Prostate gland (tissue), 2 donors: ENCODE measurements at regions not wholly inside any gene's neighbourhood (a gene's known extent, or its start where the extent isn't known, plus 50 kb on each side); places are given as distances from the start of the nearest gene placed in this dataset.
A peak's percentile ranks its signal among the peaks of the same experiment; 100 is the strongest.

Experiments
- DNase-seq: peaks from one replicate; pipeline ENCODE4 v3.0.0-alpha.2; 2019; ENCODE audit warnings: low spot score
- H3K27ac ChIP-seq, 2 donors: fragments of 200-600 bp; sonication (generic); 2 replicates each; pipeline ENCODE4 v1.5.1; 2017 to 2019
- H3K27me3 ChIP-seq: fragments of 200-600 bp; sonication (generic); replicated peaks from 2 replicates; pipeline ENCODE4 v1.5.1; 2019; ENCODE audit not compliant: insufficient read depth
- H3K36me3 ChIP-seq, 2 donors: fragments of 200-600 bp; sonication (generic); 1 replicate in 1 of 2; 2 replicates in 1 of 2; pipeline versions ENCODE4 v1.5.1 to v1.8.1; 2017 to 2019
- H3K4me1 ChIP-seq: fragments of 200-600 bp; sonication (generic); replicated peaks from 2 replicates; pipeline ENCODE4 v1.5.1; 2019
- H3K4me3 ChIP-seq, 2 donors: fragments of 200-600 bp; sonication (generic); 2 replicates each; pipeline ENCODE4 v1.5.1; 2017 to 2019
- H3K9me3 ChIP-seq: fragments of 200-600 bp; sonication (generic); 2 replicates; pipeline ENCODE4 v1.5.1; 2017
- POLR2A ChIP-seq: fragments of 450-650 bp; IDR thresholded peaks from one replicate; pipeline ENCODE4 v1.6.1; 2016; ENCODE audit warnings: antibody characterized with exemption, mild to moderate bottlenecking
- POLR2AphosphoS5 ChIP-seq: sonication (generic); formaldehyde crosslinking; IDR thresholded peaks from one replicate; pipeline ENCODE4 v1.6.1; 2017; ENCODE audit warnings: antibody characterized with exemption
- WGBS: methylation state at CpG from one replicate; pipeline ENCODE4 v1.1.5; 2018; 5-methylcytosine and 5-hydroxymethylcytosine counted together
- intact Hi-C: fragments of 100-400 bp; cut with DNase I; formaldehyde crosslinking; loops from one replicate; pipeline ENCODE4 v1.14.2; 2022
- TF ChIP-seq, protein P1 (sequence below), 4 experiments: fragments of 200-600 bp in 2 of 4; fragments of 450-650 bp in 2 of 4; sonication (generic) in 2 of 4; IDR thresholded peaks; 1 replicate in 3 of 4; 2 replicates in 1 of 4; pipeline ENCODE4 v1.5.1; 2016 to 2019; ENCODE audit warnings: antibody characterized with exemption in 4 of 4, mild to moderate bottlenecking in 2 of 4, moderate library complexity in 2 of 4

DNA sequence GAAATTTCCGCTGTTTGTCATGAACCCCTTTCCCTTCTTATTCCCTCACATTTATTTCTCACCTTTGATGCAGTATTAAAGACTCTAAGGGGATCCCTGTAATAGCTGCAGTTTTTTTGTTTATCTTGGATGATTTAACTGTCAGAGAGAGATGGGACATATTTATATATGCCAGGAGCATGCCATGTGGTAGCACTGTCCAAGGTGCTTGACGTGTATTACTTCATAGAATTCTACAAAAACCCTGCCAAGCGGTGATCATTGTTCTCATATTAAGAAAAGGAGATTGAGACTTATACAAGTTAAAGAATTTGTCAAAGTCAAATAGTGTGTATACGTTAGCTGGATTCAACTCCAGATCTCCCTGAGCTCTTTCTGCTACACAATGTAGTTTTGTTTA lies 78.2 kb downstream of the SPRY1 start:
- TF ChIP-seq POLR2AphosphoS5 = no peak
- TF ChIP-seq, protein P1, sequence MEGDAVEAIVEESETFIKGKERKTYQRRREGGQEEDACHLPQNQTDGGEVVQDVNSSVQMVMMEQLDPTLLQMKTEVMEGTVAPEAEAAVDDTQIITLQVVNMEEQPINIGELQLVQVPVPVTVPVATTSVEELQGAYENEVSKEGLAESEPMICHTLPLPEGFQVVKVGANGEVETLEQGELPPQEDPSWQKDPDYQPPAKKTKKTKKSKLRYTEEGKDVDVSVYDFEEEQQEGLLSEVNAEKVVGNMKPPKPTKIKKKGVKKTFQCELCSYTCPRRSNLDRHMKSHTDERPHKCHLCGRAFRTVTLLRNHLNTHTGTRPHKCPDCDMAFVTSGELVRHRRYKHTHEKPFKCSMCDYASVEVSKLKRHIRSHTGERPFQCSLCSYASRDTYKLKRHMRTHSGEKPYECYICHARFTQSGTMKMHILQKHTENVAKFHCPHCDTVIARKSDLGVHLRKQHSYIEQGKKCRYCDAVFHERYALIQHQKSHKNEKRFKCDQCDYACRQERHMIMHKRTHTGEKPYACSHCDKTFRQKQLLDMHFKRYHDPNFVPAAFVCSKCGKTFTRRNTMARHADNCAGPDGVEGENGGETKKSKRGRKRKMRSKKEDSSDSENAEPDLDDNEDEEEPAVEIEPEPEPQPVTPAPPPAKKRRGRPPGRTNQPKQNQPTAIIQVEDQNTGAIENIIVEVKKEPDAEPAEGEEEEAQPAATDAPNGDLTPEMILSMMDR (IDR thresholded peaks at IDR 0.05) = no peak
- intact Hi-C loops = no loop called here
- 76% methylated on average over 4 of the region's 4 CpGs for WGBS

DNA sequence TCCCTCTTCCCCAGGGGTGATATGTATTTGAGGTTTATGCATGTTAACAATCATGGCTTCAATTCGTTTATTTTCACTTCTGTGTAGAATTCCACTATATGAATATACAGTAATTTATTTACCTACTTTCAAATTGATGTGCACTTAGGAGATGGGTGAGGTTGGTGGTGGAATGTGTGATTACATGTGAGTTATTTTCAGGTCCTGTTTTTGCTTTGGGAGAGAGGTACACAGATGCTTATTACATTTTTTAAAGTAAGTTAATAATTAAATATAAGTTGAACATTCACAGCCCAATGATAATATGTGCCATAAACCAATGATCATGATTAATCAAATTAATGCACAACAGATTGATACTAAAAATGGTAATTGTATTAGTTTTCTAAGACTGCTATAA lies 79.5 kb downstream of the SPRY1 start:
- Histone ChIP-seq H3K4me3 (no peak overlapping the region), H3K27ac (no peak overlapping the region), H3K36me3 (no peaks in the 10 kb centered on the region), H3K27me3 (no peaks in the 10 kb centered on the region), H3K4me1 (peaks cover 3% of the 10 kb centered on the region), H3K9me3 (no peaks in the 10 kb centered on the region)
- 0% methylated on average over 1 of the region's 1 CpG for WGBS
- intact Hi-C loops = no loop called here
- DNase-seq = no peak
- TF ChIP-seq, protein P1 (IDR thresholded peaks at IDR 0.05) = no peak
- TF ChIP-seq POLR2AphosphoS5 = no peak
- TF ChIP-seq POLR2A = no peak

More for the DNA sequence above, 78.2 kb downstream of the SPRY1 start:
- Histone ChIP-seq H3K36me3 (no peaks in the 10 kb centered on the region), H3K4me3 (no peak overlapping the region), H3K27ac (no peak overlapping the region), H3K9me3 (no peaks in the 10 kb centered on the region), H3K4me1 (peaks cover 2% of the 10 kb centered on the region), H3K27me3 (no peaks in the 10 kb centered on the region)
- DNase-seq = no peak

DNA sequence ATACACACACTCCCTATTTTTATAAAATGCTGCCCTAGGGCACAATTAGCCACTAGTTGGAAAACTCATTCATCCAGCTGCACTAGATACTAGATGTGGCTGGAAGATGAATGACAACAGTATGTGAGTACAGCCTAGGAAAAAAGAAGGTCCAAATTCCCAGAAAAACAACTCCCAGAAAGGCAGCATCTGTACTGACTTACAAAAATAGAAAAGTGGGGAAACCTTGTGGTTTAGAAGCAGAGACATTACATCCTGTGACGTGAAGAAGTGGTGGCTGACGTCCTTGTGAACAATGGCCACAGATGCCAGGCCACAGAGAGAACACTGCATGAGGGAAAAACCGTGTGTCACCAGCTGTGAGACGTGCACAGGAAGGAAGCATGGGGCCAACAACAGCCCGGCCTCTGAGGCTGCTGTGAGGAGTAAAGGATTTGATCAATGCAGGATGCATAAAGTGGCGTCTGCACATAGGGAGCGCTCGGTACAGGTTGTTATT lies 81.2 kb downstream of the SPRY1 start:
- Histone ChIP-seq H3K4me3 (no peak overlapping the region), H3K27me3 (no peaks in the 10 kb centered on the region), H3K27ac (no peak overlapping the region), H3K36me3 (no peaks in the 10 kb centered on the region), H3K9me3 (no peaks in the 10 kb centered on the region), H3K4me1 (peaks cover 3% of the 10 kb centered on the region)
- no peak for DNase-seq
- 80% methylated on average over 8 of the region's 8 CpGs for WGBS
- no peak for TF ChIP-seq POLR2A
- no peak for TF ChIP-seq POLR2AphosphoS5
- TF ChIP-seq, protein P1 (IDR thresholded peaks at IDR 0.05) = no peak
- intact Hi-C loops = no loop called here

DNA sequence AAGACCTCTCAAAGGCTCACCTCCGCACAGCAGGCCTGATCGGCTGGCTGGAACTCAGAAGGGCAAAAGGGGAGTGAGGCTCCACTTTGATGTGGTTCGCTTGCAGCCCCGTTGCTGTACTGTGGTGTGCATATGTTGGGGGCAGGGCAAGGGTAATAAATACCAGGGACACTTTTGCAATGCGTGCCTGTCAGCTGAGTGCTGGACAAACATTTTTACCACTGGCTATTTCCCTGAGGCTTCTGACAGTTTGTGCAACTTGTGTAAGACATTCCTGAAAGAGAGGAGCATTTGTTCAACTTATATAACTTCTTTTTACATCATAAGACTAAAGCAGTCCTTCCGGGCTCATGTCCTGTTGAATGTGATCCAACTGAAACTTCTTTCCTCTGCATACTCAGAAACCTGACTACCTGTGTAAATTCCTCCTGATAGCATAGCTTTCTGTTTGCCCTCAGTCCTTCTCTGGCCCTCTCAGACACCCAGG lies 82.3 kb downstream of the SPRY1 start:
- Histone ChIP-seq H3K27ac (peak overlapping the region; percentile 51 to 58), H3K4me3 (no peak overlapping the region), H3K4me1 (peaks cover 3% of the 10 kb centered on the region), H3K36me3 (no peaks in the 10 kb centered on the region), H3K9me3 (no peaks in the 10 kb centered on the region), H3K27me3 (no peaks in the 10 kb centered on the region)
- intact Hi-C loops = no loop called here
- 40% methylated on average over 6 of the region's 6 CpGs for WGBS
- peak; percentile 61 for DNase-seq
- TF ChIP-seq, protein P1 (IDR thresholded peaks at IDR 0.05) = no peak
- TF ChIP-seq POLR2AphosphoS5 = peak; percentile 47

DNA sequence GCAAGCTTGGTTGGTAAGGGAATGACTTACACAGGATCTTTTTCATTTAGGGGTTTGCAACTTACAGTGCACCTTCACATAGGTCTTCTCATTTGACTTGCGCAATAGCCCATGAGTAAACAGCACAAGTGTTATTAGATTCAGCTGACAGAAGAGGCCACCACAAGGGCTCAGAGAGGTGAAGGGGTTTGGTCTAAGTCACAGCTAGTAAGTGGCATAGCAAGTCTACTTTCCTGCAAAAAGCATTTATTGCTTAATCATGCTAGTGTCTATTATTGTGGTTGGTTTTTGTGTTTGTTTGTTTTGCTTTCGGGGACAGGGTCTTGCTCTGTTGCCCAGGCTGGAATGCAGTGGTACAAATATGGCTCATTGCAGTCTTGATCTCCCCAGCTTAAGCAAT lies 83.3 kb downstream of the SPRY1 start:
- Histone ChIP-seq H3K27me3 (no peaks in the 10 kb centered on the region), H3K4me3 (no peak overlapping the region), H3K9me3 (no peaks in the 10 kb centered on the region), H3K4me1 (peaks cover 3% of the 10 kb centered on the region), H3K36me3 (no peaks in the 10 kb centered on the region), H3K27ac (peak overlapping the region in 1 of 2 donors; percentile 51)
- WGBS = 98% methylated on average over 2 of the region's 2 CpGs
- no peak for DNase-seq
- TF ChIP-seq POLR2A = no peak
- TF ChIP-seq, protein P1 (IDR thresholded peaks at IDR 0.05) = no peak
- TF ChIP-seq POLR2AphosphoS5 = no peak
- intact Hi-C loops = no loop called here
